Brain microvascular endothelial cell (primary cell): ENCODE measurements at regions not wholly inside any gene's neighbourhood (a gene's known extent, or its start where the extent isn't known, plus 50 kb on each side); places are given as distances from the start of the nearest gene placed in this dataset.

ENCODE experiments used
- DNase-seq: peaks from one replicate; pipeline ENCODE4 v3.0.0-alpha.2; 2020
- H3K27ac ChIP-seq: fragments of 250-450 bp; sonication (Bioruptor Pico); 2 replicates; pipeline ENCODE4 v1.5.1; 2020; ENCODE audit warnings: mild to moderate bottlenecking, moderate library complexity
- H3K27me3 ChIP-seq: fragments of 250-450 bp; sonication (Bioruptor Pico); replicated peaks from 2 replicates; pipeline ENCODE4 v1.5.1; 2020; ENCODE audit warnings: mild to moderate bottlenecking
- H3K36me3 ChIP-seq: fragments of 250-450 bp; sonication (Bioruptor Pico); replicated peaks from 2 replicates; pipeline ENCODE4 v1.5.1; 2020; ENCODE audit warnings: mild to moderate bottlenecking
- H3K4me3 ChIP-seq: 2 replicates; pipeline ENCODE4 v1.5.1; 2011; ENCODE audit warnings: low read depth, mild to moderate bottlenecking, control low read depth, low read length, moderate library complexity
- in situ Hi-C: cut with HindIII; loops from 2 replicates; pipeline ENCODE4 v1.10.0; 2017; ENCODE audit warnings: low sequenced_read_pairs, low pct_ligation_motif_present
- TF ChIP-seq, protein P1 (sequence below): IDR thresholded peaks from 2 replicates; pipeline ENCODE4 v1.5.1; 2011; ENCODE audit warnings: low read depth, mild to moderate bottlenecking, moderate library complexity, low read length, control low read depth, inconsistent platforms; ENCODE audit errors: missing control alignments

DNA sequence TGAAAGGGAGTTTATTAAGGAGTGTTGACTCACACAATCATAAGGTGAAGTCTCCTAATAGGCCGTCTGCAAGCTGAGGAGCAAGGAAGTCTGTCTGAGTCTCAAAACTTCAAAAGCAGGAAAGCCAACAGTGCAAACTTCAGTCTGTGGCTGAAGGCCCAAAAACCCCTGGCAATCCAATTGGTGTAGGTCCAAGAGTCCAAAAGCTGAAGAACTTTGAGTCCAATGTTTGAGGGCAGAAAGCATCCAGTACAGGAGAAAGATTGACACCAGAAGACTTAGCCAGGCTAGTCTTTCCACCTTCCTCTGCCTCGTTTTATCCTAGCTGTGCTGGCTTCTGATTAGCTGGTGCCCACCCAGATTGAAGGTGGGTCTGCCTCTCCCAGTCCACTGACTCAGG, 535.2 kb downstream of the ARAP2 start:
- Histone ChIP-seq H3K27ac (no peak overlapping the region), H3K4me3 (no peak overlapping the region), H3K36me3 (no peaks in the 10 kb centered on the region), H3K27me3 (no peaks in the 10 kb centered on the region)
- in situ Hi-C loops: no loop called here
- DNase-seq: no peak
- TF ChIP-seq, protein P1, sequence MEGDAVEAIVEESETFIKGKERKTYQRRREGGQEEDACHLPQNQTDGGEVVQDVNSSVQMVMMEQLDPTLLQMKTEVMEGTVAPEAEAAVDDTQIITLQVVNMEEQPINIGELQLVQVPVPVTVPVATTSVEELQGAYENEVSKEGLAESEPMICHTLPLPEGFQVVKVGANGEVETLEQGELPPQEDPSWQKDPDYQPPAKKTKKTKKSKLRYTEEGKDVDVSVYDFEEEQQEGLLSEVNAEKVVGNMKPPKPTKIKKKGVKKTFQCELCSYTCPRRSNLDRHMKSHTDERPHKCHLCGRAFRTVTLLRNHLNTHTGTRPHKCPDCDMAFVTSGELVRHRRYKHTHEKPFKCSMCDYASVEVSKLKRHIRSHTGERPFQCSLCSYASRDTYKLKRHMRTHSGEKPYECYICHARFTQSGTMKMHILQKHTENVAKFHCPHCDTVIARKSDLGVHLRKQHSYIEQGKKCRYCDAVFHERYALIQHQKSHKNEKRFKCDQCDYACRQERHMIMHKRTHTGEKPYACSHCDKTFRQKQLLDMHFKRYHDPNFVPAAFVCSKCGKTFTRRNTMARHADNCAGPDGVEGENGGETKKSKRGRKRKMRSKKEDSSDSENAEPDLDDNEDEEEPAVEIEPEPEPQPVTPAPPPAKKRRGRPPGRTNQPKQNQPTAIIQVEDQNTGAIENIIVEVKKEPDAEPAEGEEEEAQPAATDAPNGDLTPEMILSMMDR: no peak

- in situ Hi-C loops: no loop called here
- H3K27me3 ChIP-seq: no peaks in the 10 kb centered on the region
- TF ChIP-seq, protein P1: no peak
- H3K36me3 ChIP-seq: no peaks in the 10 kb centered on the region
- H3K27ac ChIP-seq: no peak overlapping the region
- DNase-seq: no peak
- H3K4me3 ChIP-seq: no peak overlapping the region
These were observed 534.0 kb downstream of the ARAP2 start for GRCh38 chr4:35710343-35710742.

DNA sequence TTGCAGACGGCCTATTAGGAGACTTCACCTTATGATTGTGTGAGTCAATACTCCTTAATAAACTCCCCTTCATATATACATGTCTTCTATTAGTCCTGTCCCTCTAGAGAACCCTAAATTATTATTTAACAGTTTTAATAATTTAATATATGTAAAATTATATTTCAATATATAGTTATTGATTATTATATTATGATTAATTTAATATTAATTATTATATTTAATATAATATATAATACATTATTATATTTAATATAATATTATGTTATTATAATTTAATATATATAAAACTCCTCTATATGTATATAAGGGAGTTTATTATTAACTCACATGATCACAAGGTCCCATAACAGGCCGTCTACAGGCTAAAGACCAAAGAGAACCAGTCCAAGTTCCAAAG, 533.2 kb downstream of the ARAP2 start:
- DNase-seq: no peak
- H3K27ac ChIP-seq: no peak overlapping the region
- in situ Hi-C loops: no loop called here
- H3K4me3 ChIP-seq: no peak overlapping the region
- H3K36me3 ChIP-seq: no peaks in the 10 kb centered on the region
- H3K27me3 ChIP-seq: no peaks in the 10 kb centered on the region
- TF ChIP-seq, protein P1: no peak

GRCh38 chr4:35723973-35724372, 520.3 kb downstream of the ARAP2 start:
- no peaks in the 10 kb centered on the region for H3K27me3 ChIP-seq
- H3K4me3 ChIP-seq: no peak overlapping the region
- no peak overlapping the region for H3K27ac ChIP-seq
- TF ChIP-seq, protein P1: no peak
- no peak for DNase-seq
- in situ Hi-C loops: no loop called here
- H3K36me3 ChIP-seq: no peaks in the 10 kb centered on the region

- no peak for DNase-seq
- Histone ChIP-seq H3K27me3 (no peaks in the 10 kb centered on the region), H3K4me3 (no peak overlapping the region), H3K27ac (no peak overlapping the region), H3K36me3 (no peaks in the 10 kb centered on the region)
- in situ Hi-C loops: no loop called here
- TF ChIP-seq, protein P1: no peak
These were observed 519.2 kb downstream of the ARAP2 start for GRCh38 chr4:35725131-35725530.

- no peak overlapping the region for H3K27ac ChIP-seq
- no peaks in the 10 kb centered on the region for H3K27me3 ChIP-seq
- no peak overlapping the region for H3K4me3 ChIP-seq
- TF ChIP-seq, protein P1: no peak
- no peaks in the 10 kb centered on the region for H3K36me3 ChIP-seq
- in situ Hi-C loops: no loop called here
- no peak for DNase-seq
These were observed 513.9 kb downstream of the ARAP2 start for GRCh38 chr4:35730414-35730813.
